ENCODE measurements at regions not wholly inside any gene's neighbourhood (a gene's known extent, or its start where the extent isn't known, plus 50 kb on each side); places are given as distances from the start of the nearest gene placed in this dataset.

GRCh38 chr1:219555806-219556205 lies 57.1 kb downstream of the ZC3H11B start (continued):
- TF ChIP-seq, protein P1, sequence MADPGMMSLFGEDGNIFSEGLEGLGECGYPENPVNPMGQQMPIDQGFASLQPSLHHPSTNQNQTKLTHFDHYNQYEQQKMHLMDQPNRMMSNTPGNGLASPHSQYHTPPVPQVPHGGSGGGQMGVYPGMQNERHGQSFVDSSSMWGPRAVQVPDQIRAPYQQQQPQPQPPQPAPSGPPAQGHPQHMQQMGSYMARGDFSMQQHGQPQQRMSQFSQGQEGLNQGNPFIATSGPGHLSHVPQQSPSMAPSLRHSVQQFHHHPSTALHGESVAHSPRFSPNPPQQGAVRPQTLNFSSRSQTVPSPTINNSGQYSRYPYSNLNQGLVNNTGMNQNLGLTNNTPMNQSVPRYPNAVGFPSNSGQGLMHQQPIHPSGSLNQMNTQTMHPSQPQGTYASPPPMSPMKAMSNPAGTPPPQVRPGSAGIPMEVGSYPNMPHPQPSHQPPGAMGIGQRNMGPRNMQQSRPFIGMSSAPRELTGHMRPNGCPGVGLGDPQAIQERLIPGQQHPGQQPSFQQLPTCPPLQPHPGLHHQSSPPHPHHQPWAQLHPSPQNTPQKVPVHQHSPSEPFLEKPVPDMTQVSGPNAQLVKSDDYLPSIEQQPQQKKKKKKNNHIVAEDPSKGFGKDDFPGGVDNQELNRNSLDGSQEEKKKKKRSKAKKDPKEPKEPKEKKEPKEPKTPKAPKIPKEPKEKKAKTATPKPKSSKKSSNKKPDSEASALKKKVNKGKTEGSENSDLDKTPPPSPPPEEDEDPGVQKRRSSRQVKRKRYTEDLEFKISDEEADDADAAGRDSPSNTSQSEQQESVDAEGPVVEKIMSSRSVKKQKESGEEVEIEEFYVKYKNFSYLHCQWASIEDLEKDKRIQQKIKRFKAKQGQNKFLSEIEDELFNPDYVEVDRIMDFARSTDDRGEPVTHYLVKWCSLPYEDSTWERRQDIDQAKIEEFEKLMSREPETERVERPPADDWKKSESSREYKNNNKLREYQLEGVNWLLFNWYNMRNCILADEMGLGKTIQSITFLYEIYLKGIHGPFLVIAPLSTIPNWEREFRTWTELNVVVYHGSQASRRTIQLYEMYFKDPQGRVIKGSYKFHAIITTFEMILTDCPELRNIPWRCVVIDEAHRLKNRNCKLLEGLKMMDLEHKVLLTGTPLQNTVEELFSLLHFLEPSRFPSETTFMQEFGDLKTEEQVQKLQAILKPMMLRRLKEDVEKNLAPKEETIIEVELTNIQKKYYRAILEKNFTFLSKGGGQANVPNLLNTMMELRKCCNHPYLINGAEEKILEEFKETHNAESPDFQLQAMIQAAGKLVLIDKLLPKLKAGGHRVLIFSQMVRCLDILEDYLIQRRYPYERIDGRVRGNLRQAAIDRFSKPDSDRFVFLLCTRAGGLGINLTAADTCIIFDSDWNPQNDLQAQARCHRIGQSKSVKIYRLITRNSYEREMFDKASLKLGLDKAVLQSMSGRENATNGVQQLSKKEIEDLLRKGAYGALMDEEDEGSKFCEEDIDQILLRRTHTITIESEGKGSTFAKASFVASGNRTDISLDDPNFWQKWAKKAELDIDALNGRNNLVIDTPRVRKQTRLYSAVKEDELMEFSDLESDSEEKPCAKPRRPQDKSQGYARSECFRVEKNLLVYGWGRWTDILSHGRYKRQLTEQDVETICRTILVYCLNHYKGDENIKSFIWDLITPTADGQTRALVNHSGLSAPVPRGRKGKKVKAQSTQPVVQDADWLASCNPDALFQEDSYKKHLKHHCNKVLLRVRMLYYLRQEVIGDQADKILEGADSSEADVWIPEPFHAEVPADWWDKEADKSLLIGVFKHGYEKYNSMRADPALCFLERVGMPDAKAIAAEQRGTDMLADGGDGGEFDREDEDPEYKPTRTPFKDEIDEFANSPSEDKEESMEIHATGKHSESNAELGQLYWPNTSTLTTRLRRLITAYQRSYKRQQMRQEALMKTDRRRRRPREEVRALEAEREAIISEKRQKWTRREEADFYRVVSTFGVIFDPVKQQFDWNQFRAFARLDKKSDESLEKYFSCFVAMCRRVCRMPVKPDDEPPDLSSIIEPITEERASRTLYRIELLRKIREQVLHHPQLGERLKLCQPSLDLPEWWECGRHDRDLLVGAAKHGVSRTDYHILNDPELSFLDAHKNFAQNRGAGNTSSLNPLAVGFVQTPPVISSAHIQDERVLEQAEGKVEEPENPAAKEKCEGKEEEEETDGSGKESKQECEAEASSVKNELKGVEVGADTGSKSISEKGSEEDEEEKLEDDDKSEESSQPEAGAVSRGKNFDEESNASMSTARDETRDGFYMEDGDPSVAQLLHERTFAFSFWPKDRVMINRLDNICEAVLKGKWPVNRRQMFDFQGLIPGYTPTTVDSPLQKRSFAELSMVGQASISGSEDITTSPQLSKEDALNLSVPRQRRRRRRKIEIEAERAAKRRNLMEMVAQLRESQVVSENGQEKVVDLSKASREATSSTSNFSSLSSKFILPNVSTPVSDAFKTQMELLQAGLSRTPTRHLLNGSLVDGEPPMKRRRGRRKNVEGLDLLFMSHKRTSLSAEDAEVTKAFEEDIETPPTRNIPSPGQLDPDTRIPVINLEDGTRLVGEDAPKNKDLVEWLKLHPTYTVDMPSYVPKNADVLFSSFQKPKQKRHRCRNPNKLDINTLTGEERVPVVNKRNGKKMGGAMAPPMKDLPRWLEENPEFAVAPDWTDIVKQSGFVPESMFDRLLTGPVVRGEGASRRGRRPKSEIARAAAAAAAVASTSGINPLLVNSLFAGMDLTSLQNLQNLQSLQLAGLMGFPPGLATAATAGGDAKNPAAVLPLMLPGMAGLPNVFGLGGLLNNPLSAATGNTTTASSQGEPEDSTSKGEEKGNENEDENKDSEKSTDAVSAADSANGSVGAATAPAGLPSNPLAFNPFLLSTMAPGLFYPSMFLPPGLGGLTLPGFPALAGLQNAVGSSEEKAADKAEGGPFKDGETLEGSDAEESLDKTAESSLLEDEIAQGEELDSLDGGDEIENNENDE (IDR thresholded peaks at IDR 0.05; ENCODE audit: insufficient replicate concordance, low read length), result no peak
- no peak for TF ChIP-seq SRF (IDR thresholded peaks at IDR 0.05; ENCODE audit: low read depth, low read length)
